ENCODE measurements at regions not wholly inside any gene's neighbourhood (a gene's known extent, or its start where the extent isn't known, plus 50 kb on each side); places are given as distances from the start of the nearest gene placed in this dataset.
"Not testable (repeated sequence)": the region's sequence is repeated elsewhere in the genome, so short reads cannot be mapped to it uniquely, and the experiment has no call there.

GRCh38 chr6:93859971-93860370 lies 440.6 kb upstream of the EPHA7 start:
- no peak for DNase-seq (ENCODE audit: low read depth)
- ChIA-PET CTCF (no interaction called here), POLR2A (no interaction called here)
- Histone ChIP-seq H3K36me3 (ENCODE audit: control insufficient read depth, insufficient read depth, low read length) (no peaks in the 10 kb centered on the region), H3K27me3 (ENCODE audit: control insufficient read depth, insufficient read depth, low read length) (no peaks in the 10 kb centered on the region), H3K4me3 (ENCODE audit: low read depth, low read length) (no peak overlapping the region)
- no peak for TF ChIP-seq CTCF (IDR thresholded peaks at IDR 0.05; ENCODE audit: insufficient read depth, low read depth, low read length)

GRCh38 chr6:93858213-93858612 lies 438.9 kb upstream of the EPHA7 start:
- DNase-seq (ENCODE audit: low read depth): no peak
- CTCF ChIA-PET: no interaction called here
- no peaks in the 10 kb centered on the region for H3K36me3 ChIP-seq (ENCODE audit: control insufficient read depth, insufficient read depth, low read length)
- POLR2A ChIA-PET: no interaction called here
- H3K27me3 ChIP-seq (ENCODE audit: control insufficient read depth, insufficient read depth, low read length): no peaks in the 10 kb centered on the region
- H3K4me3 ChIP-seq (ENCODE audit: low read depth, low read length): no peak overlapping the region
- TF ChIP-seq CTCF (IDR thresholded peaks at IDR 0.05; ENCODE audit: insufficient read depth, low read depth, low read length): no peak

GRCh38 chr6:93849857-93850256 lies 430.5 kb upstream of the EPHA7 start:
- POLR2A ChIA-PET: no interaction called here
- no peaks in the 10 kb centered on the region for H3K27me3 ChIP-seq (ENCODE audit: control insufficient read depth, insufficient read depth, low read length)
- DNase-seq (ENCODE audit: low read depth): no peak
- no peaks in the 10 kb centered on the region for H3K36me3 ChIP-seq (ENCODE audit: control insufficient read depth, insufficient read depth, low read length)
- CTCF ChIA-PET: interaction anchor here (0.6 kb wide), 1 partner anchor 1277 kb away, joined by 3 read pairs; no protein-coding TSS in a partner anchor
- no peak overlapping the region for H3K4me3 ChIP-seq (ENCODE audit: low read depth, low read length)
- TF ChIP-seq CTCF (IDR thresholded peaks at IDR 0.05; ENCODE audit: insufficient read depth, low read depth, low read length): no peak

GRCh38 chr6:93848031-93848742 lies 428.8 kb upstream of the EPHA7 start:
- H3K27me3 ChIP-seq (ENCODE audit: control insufficient read depth, insufficient read depth, low read length): no peaks in the 10 kb centered on the region
- no peak for TF ChIP-seq CTCF (IDR thresholded peaks at IDR 0.05; ENCODE audit: insufficient read depth, low read depth, low read length)
- POLR2A ChIA-PET: no interaction called here
- H3K36me3 ChIP-seq (ENCODE audit: control insufficient read depth, insufficient read depth, low read length): no peaks in the 10 kb centered on the region
- CTCF ChIA-PET: no interaction called here
- no peak for DNase-seq (ENCODE audit: low read depth)
- no peak overlapping the region for H3K4me3 ChIP-seq (ENCODE audit: low read depth, low read length)

- no peaks in the 10 kb centered on the region for H3K36me3 ChIP-seq (ENCODE audit: control insufficient read depth, insufficient read depth, low read length)
- H3K4me3 ChIP-seq (ENCODE audit: low read depth, low read length): no peak overlapping the region
- no peak for TF ChIP-seq CTCF (IDR thresholded peaks at IDR 0.05; ENCODE audit: insufficient read depth, low read depth, low read length)
- DNase-seq (ENCODE audit: low read depth): no peak
- CTCF ChIA-PET: no interaction called here
- POLR2A ChIA-PET: no interaction called here
- H3K27me3 ChIP-seq (ENCODE audit: control insufficient read depth, insufficient read depth, low read length): no peaks in the 10 kb centered on the region
These were observed 422.8 kb upstream of the EPHA7 start for GRCh38 chr6:93842178-93842577.

GRCh38 chr6:93835451-93836145 lies 416.2 kb upstream of the EPHA7 start:
- POLR2A ChIA-PET; H3K27me3 ChIP-seq (ENCODE audit: control insufficient read depth, insufficient read depth, low read length); H3K36me3 ChIP-seq (ENCODE audit: control insufficient read depth, insufficient read depth, low read length); H3K4me3 ChIP-seq (ENCODE audit: low read depth, low read length); DNase-seq (ENCODE audit: low read depth): not testable (repeated sequence)
- CTCF ChIA-PET: interaction anchor here (0.7 kb wide), 1 partner anchor 9 kb away, joined by 3 read pairs; no protein-coding TSS in a partner anchor

- DNase-seq (ENCODE audit: low read depth); CTCF ChIA-PET; H3K4me3 ChIP-seq (ENCODE audit: low read depth, low read length); H3K36me3 ChIP-seq (ENCODE audit: control insufficient read depth, insufficient read depth, low read length); POLR2A ChIA-PET; H3K27me3 ChIP-seq (ENCODE audit: control insufficient read depth, insufficient read depth, low read length): not testable (repeated sequence)
These were observed 415.7 kb upstream of the EPHA7 start for GRCh38 chr6:93835026-93835425.

- POLR2A ChIA-PET; DNase-seq (ENCODE audit: low read depth); H3K4me3 ChIP-seq (ENCODE audit: low read depth, low read length); H3K27me3 ChIP-seq (ENCODE audit: control insufficient read depth, insufficient read depth, low read length); CTCF ChIA-PET; H3K36me3 ChIP-seq (ENCODE audit: control insufficient read depth, insufficient read depth, low read length): not testable (repeated sequence)
These were observed 414.0 kb upstream of the EPHA7 start for GRCh38 chr6:93833326-93833725.

Measured in BJ (cell line).